ENCODE measurements at regions not wholly inside any gene's neighbourhood (a gene's known extent, or its start where the extent isn't known, plus 50 kb on each side); places are given as distances from the start of the nearest gene placed in this dataset.
"Not testable (repeated sequence)": the region's sequence is repeated elsewhere in the genome, so short reads cannot be mapped to it uniquely, and the experiment has no call there.

- DNase-seq = no peak
Measured at GRCh38 chr18:52220062-52220591, 119.9 kb upstream of the DCC start.

- no peak for DNase-seq
Measured at GRCh38 chr18:52222211-52222610, 117.8 kb upstream of the DCC start.

GRCh38 chr18:52227536-52227935 is 112.5 kb upstream of the DCC start:
- DNase-seq = no peak

GRCh38 chr18:52228166-52228565 is 111.8 kb upstream of the DCC start:
- DNase-seq = no peak

- no peak for DNase-seq
Measured at GRCh38 chr18:52236131-52236530, 103.9 kb upstream of the DCC start.

DNA sequence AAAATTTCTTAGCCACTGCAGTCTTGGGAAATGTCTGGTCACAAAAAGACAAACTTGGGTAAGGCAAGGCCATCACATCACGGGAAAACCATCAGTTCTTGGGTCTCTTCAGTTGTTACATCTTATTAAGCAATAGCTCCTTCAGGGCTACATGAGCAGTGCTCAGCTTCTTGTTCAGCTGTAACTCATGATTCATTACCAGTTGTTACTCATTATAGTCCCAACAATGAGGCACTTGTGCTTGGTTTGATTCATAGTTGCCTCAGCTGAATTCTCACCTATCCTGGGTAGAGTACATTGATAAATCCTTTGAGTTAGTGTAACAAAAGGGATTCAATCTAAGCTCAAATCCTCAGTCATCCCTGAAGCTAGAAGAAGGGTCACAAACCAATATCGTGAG is 102.4 kb upstream of the DCC start:
- no peak for DNase-seq

GRCh38 chr18:52242711-52243110 is 97.3 kb upstream of the DCC start:
- no peak for DNase-seq

- DNase-seq = no peak
Measured at GRCh38 chr18:52244658-52245057, 95.3 kb upstream of the DCC start.

- no peak for DNase-seq
Measured at GRCh38 chr18:52254367-52254766, 85.6 kb upstream of the DCC start.

DNA sequence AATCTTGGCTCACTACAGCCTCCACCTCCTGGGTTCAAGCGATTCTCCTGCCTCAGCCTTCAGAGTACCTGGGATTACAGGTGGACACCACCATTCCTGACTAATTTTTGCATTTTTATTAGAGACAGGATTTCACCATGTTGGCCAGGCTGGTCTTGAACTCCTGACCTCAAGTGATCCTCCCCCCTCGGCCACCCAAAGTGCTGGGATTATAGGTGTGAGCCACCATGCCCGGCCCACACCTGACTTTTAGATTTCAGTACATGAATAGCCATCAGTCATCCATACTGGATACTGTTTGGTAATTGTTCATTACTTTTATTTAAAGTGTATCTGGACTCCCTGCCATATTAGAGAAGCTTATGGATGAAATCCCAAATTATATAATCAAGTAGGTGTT is 82.6 kb upstream of the DCC start:
- not testable (repeated sequence) for DNase-seq

DNA sequence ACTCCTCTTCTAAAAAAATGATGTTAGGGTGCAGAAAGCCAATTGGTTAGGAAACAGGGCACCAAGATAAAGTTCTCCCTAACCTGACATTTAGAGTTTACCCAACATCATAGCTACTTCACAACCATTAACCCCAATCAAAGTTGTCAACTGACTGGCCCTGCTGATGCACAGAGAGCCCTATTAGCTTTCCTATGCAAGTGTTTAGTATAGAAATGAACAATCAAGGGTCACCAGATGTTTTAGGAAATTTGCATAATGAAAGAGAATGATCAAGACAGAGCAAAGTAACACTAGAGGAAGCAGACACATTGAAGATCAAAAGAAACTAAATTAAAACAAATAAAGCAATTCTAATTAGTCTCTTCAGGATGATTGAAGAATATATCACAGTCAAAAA is 64.2 kb upstream of the DCC start:
- no peak for DNase-seq

DNA sequence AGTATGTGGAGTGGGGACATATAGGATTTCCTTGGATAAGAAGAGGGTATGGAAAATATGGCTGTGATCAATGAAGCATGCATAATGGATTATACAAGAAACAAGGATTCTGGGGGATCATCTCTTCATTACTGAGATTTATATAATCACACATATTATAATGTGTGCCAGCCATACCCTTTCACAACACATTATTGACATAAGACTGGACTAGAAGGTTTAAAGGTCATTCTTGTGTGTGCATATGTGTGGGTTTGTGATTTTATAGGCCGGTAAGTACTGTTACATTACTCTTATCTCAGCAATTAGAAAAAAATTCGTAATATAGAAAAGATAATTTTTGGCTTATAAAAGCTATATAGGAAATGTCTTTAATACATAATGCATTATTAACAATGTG is 62.2 kb upstream of the DCC start:
- DNase-seq = no peak

DNA sequence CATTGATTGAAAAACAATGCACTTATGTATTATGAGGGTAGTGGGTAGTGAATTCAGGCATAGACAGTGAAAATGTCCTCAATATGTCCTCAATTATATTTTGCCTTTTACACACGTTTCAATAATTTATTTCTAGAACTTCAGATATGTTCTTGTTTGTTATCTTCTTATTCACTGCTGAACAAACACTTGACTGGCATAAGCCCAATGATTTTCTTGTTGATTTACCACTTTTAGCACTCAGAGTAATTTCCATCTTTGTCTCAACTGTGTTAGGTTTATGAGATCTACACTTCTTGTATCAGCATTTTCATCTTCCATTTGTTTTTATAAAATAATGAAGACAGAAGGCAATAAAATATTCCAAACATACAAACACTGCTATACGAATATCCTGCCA is 61.8 kb upstream of the DCC start:
- no peak for DNase-seq

DNA sequence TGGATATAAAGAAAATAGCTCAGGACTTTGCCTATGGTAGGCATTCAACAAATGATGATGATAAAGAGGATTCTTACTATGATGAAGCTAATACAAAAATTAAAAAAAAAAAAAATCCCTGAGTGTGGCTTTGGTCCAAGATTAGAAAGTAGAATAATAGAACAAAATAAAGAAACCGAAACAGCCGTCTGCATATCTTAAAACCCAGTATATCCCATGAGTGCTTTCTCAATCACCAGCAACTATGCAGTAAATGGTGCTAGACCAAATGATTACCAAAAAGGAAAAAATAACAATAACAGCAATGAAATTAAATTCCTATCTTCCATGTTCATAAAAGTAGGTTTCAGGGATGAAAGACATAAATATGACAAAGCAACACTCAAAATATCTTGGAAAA is 59.3 kb upstream of the DCC start:
- DNase-seq = no peak

- DNase-seq = no peak
Measured at GRCh38 chr18:52283927-52284326, 56.1 kb upstream of the DCC start.

- DNase-seq = no peak
Measured at GRCh38 chr18:52286675-52287074, 53.3 kb upstream of the DCC start.

- DNase-seq = no peak
Measured at GRCh38 chr18:52287151-52287550, 52.8 kb upstream of the DCC start.

GRCh38 chr18:52288403-52289004 is 51.5 kb upstream of the DCC start:
- DNase-seq = no peak

GRCh38 chr18:52289392-52289791 is 50.6 kb upstream of the DCC start:
- no peak for DNase-seq
